Gastrocnemius medialis (tissue), 4 donors: ENCODE measurements at regions not wholly inside any gene's neighbourhood (a gene's known extent, or its start where the extent isn't known, plus 50 kb on each side); places are given as distances from the start of the nearest gene placed in this dataset.

Source experiments
- POLR2A ChIP-seq, 2 donors: fragments of 450-650 bp; IDR thresholded peaks; one replicate each; pipeline ENCODE4 v1.6.1; 2017; ENCODE audit warnings: antibody characterized with exemption in 2 of 2, mild to moderate bottlenecking in 2 of 2, moderate library complexity in 2 of 2
- TF ChIP-seq, protein P1 (sequence below), 5 experiments: fragments of 450-650 bp in 3 of 5; fragments of 200-600 bp in 2 of 5; sonication (generic) in 2 of 5; IDR thresholded peaks in 4 of 5; conservative IDR thresholded peaks in 1 of 5; 1 replicate in 4 of 5; 2 replicates in 1 of 5; pipeline ENCODE4 v1.5.1; 2016 to 2019; ENCODE audit warnings: antibody characterized with exemption in 5 of 5, mild to moderate bottlenecking in 3 of 5, moderate library complexity in 3 of 5

DNA sequence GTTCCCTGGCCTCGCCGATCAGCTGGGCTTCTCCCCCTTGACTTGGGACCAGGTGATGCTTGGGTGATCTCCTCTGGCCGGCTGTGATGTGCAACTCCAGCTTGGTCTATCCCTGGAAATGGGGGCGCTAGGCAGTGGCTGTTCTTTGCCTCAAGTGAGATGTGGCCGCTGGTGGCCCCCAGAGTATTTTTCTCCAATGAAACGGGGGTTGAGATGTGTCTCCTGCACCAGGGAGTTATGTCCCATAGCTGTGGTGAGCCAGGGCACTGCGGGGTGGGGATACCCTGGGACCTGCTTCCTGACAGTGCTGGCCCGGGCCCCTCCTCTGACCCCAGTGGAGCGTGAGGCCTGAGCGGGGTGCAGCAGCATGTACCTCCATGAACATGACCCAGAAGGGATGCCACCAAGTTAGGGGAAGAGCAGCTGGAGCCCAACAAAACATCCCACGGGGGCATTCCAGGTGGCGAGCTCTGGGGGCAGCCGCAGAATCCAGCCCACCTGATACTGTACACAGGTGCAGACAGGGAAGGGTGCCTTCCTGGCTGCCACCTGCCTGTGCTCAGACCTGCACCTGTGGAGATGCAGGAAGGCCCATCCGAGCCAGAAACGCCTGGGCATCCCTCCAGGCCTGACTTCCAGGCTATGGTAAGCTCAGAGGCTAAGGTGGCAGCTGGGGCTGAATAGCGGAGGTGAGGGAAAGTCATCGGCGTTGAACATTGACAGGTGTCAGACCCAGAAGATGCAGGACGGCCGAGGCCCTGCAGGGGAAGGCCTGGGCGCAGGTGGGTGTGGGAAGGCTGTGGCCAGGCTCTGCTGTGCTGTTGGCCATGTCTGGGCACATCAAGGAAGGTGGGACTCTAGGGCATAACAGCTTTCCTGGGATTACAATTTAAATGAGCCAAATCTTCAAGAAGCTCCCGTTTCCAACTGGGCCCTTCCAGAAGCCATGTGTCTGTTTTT, 97.3 kb downstream of the CTTN start:
- TF ChIP-seq, protein P1, sequence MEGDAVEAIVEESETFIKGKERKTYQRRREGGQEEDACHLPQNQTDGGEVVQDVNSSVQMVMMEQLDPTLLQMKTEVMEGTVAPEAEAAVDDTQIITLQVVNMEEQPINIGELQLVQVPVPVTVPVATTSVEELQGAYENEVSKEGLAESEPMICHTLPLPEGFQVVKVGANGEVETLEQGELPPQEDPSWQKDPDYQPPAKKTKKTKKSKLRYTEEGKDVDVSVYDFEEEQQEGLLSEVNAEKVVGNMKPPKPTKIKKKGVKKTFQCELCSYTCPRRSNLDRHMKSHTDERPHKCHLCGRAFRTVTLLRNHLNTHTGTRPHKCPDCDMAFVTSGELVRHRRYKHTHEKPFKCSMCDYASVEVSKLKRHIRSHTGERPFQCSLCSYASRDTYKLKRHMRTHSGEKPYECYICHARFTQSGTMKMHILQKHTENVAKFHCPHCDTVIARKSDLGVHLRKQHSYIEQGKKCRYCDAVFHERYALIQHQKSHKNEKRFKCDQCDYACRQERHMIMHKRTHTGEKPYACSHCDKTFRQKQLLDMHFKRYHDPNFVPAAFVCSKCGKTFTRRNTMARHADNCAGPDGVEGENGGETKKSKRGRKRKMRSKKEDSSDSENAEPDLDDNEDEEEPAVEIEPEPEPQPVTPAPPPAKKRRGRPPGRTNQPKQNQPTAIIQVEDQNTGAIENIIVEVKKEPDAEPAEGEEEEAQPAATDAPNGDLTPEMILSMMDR (IDR thresholded peaks at IDR 0.05 in 4 of 5, conservative IDR thresholded peaks at IDR 0.05 in 1 of 5), result no peak
- no peak for TF ChIP-seq POLR2A (IDR thresholded peaks at IDR 0.05)
